Spleen (tissue), 11 donors: ENCODE measurements at regions not wholly inside any gene's neighbourhood (a gene's known extent, or its start where the extent isn't known, plus 50 kb on each side); places are given as distances from the start of the nearest gene placed in this dataset.
"Not testable (repeated sequence)": the region's sequence is repeated elsewhere in the genome, so short reads cannot be mapped to it uniquely, and the experiment has no call there.

Source experiments
- DNase-seq: peaks from one replicate; pipeline ENCODE4 v3.0.0-alpha.2; 2020
- H3K27ac ChIP-seq, 8 donors: fragments of 200-600 bp; sonication (generic) in 7 of 8; 1 replicate in 4 of 8; 2 replicates in 4 of 8; pipeline versions ENCODE4 v1.5.0 to v1.8.0; 2016 to 2021; ENCODE audit warnings: inconsistent platforms in 4 of 8, mild to moderate bottlenecking in 4 of 8, moderate library complexity in 1 of 8
- H3K27me3 ChIP-seq, 7 donors: fragments of 200-600 bp; sonication (generic) in 6 of 7; replicated peaks in 1 of 7; 1 replicate in 4 of 7; 2 replicates in 3 of 7; pipeline versions ENCODE4 v1.5.0 to v1.8.0; 2016 to 2021; ENCODE audit warnings: inconsistent platforms in 3 of 7, mild to moderate bottlenecking in 1 of 7
- H3K36me3 ChIP-seq, 6 donors: fragments of 200-600 bp; sonication (generic) in 5 of 6; 1 replicate in 4 of 6; 2 replicates in 2 of 6; pipeline versions ENCODE4 v1.5.0 to v1.8.0; 2016 to 2021; ENCODE audit warnings: inconsistent platforms in 2 of 6
- H3K4me1 ChIP-seq, 6 donors: fragments of 200-600 bp; sonication (generic) in 5 of 6; 1 replicate in 3 of 6; 2 replicates in 3 of 6; pipeline versions ENCODE4 v1.5.0 to v1.8.0; 2016 to 2021; ENCODE audit warnings: inconsistent platforms in 3 of 6
- H3K4me3 ChIP-seq, 8 donors: fragments of 200-600 bp; sonication (generic) in 7 of 8; 1 replicate in 4 of 8; 2 replicates in 4 of 8; pipeline versions ENCODE4 v1.5.0 to v1.8.0; 2016 to 2021; ENCODE audit warnings: inconsistent platforms in 4 of 8, mild to moderate bottlenecking in 4 of 8, moderate library complexity in 2 of 8
- H3K9me3 ChIP-seq, 8 donors: fragments of 200-600 bp; sonication (generic) in 7 of 8; 1 replicate in 4 of 8; 2 replicates in 4 of 8; pipeline versions ENCODE4 v1.5.0 to v1.8.0; 2016 to 2021; ENCODE audit warnings: inconsistent platforms in 4 of 8
- POLR2A ChIP-seq, 3 donors: fragments of 450-650 bp; IDR thresholded peaks; one replicate each; pipeline ENCODE4 v1.5.1; 2017; ENCODE audit warnings: antibody characterized with exemption in 3 of 3, mild to moderate bottlenecking in 1 of 3
- POLR2AphosphoS5 ChIP-seq, 3 donors: sonication (generic); formaldehyde crosslinking; IDR thresholded peaks; one replicate each; pipeline ENCODE4 v1.5.1; 2017; ENCODE audit warnings: antibody characterized with exemption in 3 of 3
- WGBS, 5 donors: extraction: QIAGEN DNeasy Blood & Tissue Kit in 3 of 5; methylation state at CpG; one replicate each; pipeline versions ENCODE4 v1.1.5 to v1.1.7; 2013 to 2018; 5-methylcytosine and 5-hydroxymethylcytosine counted together
- intact Hi-C: fragments of 100-400 bp; cut with DNase I; formaldehyde crosslinking; loops from one replicate; pipeline ENCODE4 v1.15.0; 2023; ENCODE audit warnings: low total_unique reads
- TF ChIP-seq, protein P1 (sequence below), 11 experiments: fragments of 200-600 bp in 7 of 11; fragments of 450-650 bp in 4 of 11; sonication (generic) in 4 of 11; IDR thresholded peaks in 8 of 11; conservative IDR thresholded peaks in 3 of 11; 1 replicate in 7 of 11; 2 replicates in 4 of 11; pipeline versions ENCODE4 v1.4.0 to v1.8.0; 2016 to 2021; ENCODE audit warnings: antibody characterized with exemption in 11 of 11, inconsistent platforms in 4 of 11, mild to moderate bottlenecking in 1 of 11
- donor health status: healthy with polysubstance abuse.
- donor health status: DM: no; HTN: no; CAD: no; lungs with moderate emphysema.
- donor health status: DM: no; HTN: no; CAD: no.
- donor health status: Bipolar disorder and iron deficiency.
- donor health status: healthy.
- donor health status: DM: no; HTN: no; CAD: no.
- donor health status: DM: yes; HTN: yes; CAD: no.

DNA sequence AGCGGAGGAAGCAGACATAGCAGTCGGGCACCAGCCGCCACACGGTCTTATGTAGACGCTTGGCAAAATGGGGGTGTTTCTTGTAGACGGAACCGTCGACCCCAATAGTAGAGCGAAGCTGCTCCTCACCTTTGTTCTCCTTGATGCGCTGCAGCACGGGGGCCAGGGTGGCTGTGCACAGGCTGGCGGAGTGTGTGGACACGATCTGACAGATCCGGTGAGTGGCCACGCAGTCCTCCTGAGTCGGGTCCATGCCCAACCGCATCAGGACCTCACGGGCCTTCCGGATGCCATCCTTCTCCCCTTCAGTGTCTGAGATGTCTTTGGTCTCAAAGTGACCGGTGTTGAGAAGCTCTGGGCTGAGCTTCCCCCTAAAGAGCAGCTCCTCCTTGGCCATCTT, 153.0 kb downstream of the TENT5D start:
- no peaks in the 10 kb centered on the region for H3K4me1 ChIP-seq
- no peak for TF ChIP-seq POLR2A (IDR thresholded peaks at IDR 0.05)
- TF ChIP-seq, protein P1, sequence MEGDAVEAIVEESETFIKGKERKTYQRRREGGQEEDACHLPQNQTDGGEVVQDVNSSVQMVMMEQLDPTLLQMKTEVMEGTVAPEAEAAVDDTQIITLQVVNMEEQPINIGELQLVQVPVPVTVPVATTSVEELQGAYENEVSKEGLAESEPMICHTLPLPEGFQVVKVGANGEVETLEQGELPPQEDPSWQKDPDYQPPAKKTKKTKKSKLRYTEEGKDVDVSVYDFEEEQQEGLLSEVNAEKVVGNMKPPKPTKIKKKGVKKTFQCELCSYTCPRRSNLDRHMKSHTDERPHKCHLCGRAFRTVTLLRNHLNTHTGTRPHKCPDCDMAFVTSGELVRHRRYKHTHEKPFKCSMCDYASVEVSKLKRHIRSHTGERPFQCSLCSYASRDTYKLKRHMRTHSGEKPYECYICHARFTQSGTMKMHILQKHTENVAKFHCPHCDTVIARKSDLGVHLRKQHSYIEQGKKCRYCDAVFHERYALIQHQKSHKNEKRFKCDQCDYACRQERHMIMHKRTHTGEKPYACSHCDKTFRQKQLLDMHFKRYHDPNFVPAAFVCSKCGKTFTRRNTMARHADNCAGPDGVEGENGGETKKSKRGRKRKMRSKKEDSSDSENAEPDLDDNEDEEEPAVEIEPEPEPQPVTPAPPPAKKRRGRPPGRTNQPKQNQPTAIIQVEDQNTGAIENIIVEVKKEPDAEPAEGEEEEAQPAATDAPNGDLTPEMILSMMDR (IDR thresholded peaks at IDR 0.05 in 8 of 11, conservative IDR thresholded peaks at IDR 0.05 in 3 of 11), result no peak
- no peak for TF ChIP-seq POLR2AphosphoS5 (IDR thresholded peaks at IDR 0.05)
- no peak overlapping the region for H3K4me3 ChIP-seq
- no peaks in the 10 kb centered on the region for H3K27me3 ChIP-seq
- WGBS, 5 donors, result 78 to 96% (median 95%) methylated on average over 6 to 20 of the region's 20 CpGs
- no peaks in the 10 kb centered on the region for H3K9me3 ChIP-seq
- no peaks in the 10 kb centered on the region for H3K36me3 ChIP-seq
- intact Hi-C loops, result no loop called here
- DNase-seq, result no peak
- no peak overlapping the region for H3K27ac ChIP-seq

DNA sequence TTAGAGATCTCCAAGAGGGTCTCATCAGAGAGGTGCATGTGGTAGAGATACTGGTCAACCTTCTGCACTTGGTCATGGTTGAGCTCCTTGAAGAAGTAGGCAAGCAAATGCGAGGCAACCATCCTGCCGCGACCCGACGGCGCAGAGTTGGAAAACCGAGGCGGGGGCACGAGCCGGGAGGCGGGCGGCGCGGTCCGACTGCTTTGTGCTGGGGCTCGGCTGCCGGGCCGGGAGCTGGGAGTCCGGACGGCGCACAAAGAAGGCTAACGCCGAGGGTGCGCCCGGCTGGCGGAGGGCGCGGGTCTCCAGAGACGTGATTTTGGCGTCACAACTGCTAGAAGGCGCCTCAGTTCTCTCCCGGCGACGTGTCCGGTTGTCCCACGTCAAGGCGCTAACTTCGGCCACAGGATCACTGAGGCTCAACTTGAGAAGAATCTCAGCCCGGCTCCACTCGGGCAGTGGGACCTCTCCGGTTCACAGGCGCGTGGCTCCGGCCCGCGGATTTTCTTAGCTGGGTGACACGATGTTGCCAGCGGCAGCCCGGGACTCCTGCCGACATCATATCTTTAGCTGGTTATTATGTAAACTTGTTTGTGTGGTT, 154.3 kb downstream of the TENT5D start:
- H3K4me1 ChIP-seq, H3K36me3 ChIP-seq, H3K4me3 ChIP-seq, H3K27me3 ChIP-seq, H3K27ac ChIP-seq, intact Hi-C loops, H3K9me3 ChIP-seq: not testable (repeated sequence)
- DNase-seq, result peak; percentile 58
- WGBS, 5 donors, result 80 to 96% (median 90%) methylated on average over 36 to 50 of the region's 50 CpGs

DNA sequence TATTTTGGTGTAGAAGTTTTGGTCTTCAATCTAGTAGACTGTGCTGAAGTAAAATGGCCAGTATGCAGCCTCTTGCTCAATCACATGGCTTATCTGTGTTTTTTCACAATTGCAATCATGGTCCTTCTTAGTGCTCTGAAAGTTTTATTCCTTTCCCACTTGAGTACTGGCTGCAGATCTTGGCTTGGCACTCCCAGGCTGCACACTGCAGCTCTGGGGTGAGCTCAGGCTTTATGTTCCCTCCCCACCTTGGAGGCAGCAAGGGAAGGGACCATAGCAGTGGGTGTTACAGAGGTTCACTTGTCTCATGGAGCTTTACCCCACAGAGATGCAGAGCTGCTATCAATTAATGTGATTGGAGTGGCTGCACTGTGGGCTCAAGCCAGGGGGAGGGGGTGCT, 156.0 kb downstream of the TENT5D start:
- no peaks in the 10 kb centered on the region for H3K4me1 ChIP-seq
- DNase-seq, result no peak
- no peaks in the 10 kb centered on the region for H3K9me3 ChIP-seq
- no peaks in the 10 kb centered on the region for H3K27me3 ChIP-seq
- no peaks in the 10 kb centered on the region for H3K36me3 ChIP-seq
- H3K27ac ChIP-seq, result no peak overlapping the region
- no peak for TF ChIP-seq POLR2AphosphoS5 (IDR thresholded peaks at IDR 0.05)
- TF ChIP-seq POLR2A (IDR thresholded peaks at IDR 0.05), result no peak
- TF ChIP-seq, protein P1 (IDR thresholded peaks at IDR 0.05 in 8 of 11, conservative IDR thresholded peaks at IDR 0.05 in 3 of 11), result no peak
- intact Hi-C loops, result no loop called here
- H3K4me3 ChIP-seq, result no peak overlapping the region

DNA sequence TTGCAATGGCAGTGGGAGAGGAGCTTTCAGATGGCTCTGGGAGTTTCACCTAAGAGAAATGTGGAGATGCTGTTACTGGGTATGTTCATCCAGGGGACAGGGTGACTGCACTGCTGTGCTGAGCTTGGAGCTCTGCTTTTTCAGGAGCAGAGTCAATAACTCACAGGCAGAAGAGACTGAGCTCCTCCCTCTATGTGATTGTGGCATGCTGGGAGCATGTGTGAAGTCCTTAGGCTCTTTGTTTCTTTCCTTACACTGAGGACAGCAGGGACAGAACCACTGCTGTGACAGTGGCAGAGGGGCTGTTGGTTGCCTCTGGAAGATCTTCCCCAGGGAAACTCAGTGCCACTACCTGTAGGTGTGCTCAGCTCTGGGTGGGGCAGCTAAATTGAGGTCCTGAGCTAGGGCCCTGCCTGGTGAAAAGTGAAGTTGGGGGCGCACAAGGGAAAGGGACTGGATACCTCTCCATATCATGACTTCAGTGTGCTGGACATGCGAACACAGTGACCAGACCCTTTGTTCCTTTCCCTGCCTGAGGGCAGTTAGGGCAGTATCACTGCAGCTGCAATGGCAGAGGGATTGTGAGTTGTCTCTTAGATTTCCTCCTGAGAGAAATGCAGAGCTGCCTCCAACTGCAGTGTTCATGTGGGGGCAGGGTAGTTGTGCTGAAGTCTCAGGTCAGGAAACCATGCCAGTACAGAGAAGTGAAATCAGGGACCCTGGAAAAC, 156.7 kb downstream of the TENT5D start:
- no peak for DNase-seq
- no peak for TF ChIP-seq POLR2AphosphoS5 (IDR thresholded peaks at IDR 0.05)
- TF ChIP-seq, protein P1 (IDR thresholded peaks at IDR 0.05 in 8 of 11, conservative IDR thresholded peaks at IDR 0.05 in 3 of 11), result no peak
- TF ChIP-seq POLR2A (IDR thresholded peaks at IDR 0.05), result no peak
- Histone ChIP-seq H3K27ac (no peak overlapping the region), H3K27me3 (no peaks in the 10 kb centered on the region), H3K9me3 (no peaks in the 10 kb centered on the region), H3K4me1 (no peaks in the 10 kb centered on the region), H3K36me3 (no peaks in the 10 kb centered on the region), H3K4me3 (no peak overlapping the region)
- intact Hi-C loops, result no loop called here
- WGBS, 5 donors, result 63 to 100% (median 92%) methylated on average over 1 to 2 of the region's 2 CpGs
